NCI-H510A (cell line): ENCODE measurements at regions not wholly inside any gene's neighbourhood (a gene's known extent, or its start where the extent isn't known, plus 50 kb on each side); places are given as distances from the start of the nearest gene placed in this dataset.
"Not testable (repeated sequence)": the region's sequence is repeated elsewhere in the genome, so short reads cannot be mapped to it uniquely, and the experiment has no call there.

Experiments
- DNase-seq: peaks from one replicate; lab custom pipeline; 2025; lab: John Stamatoyannopoulos, UW

GRCh38 chr18:54662986-54663385, 71.9 kb downstream of the DYNAP start:
- DNase-seq = no peak

GRCh38 chr18:54669701-54670100, 78.7 kb downstream of the DYNAP start:
- not testable (repeated sequence) for DNase-seq

GRCh38 chr18:54671291-54671881, 80.3 kb downstream of the DYNAP start:
- no peak for DNase-seq

- DNase-seq = no peak
Observed at GRCh38 chr18:54672109-54672508, 81.1 kb downstream of the DYNAP start.

- DNase-seq = no peak
Observed at GRCh38 chr18:54672846-54673475, 81.9 kb downstream of the DYNAP start.

GRCh38 chr18:54673936-54674335, 82.9 kb downstream of the DYNAP start:
- DNase-seq = no peak

GRCh38 chr18:54675076-54675475, 84.0 kb downstream of the DYNAP start:
- DNase-seq = no peak

- DNase-seq = peak; percentile 12
Observed at GRCh38 chr18:54679318-54680149, 88.5 kb downstream of the DYNAP start.

GRCh38 chr18:54684784-54685183, 93.7 kb downstream of the DYNAP start:
- DNase-seq = no peak

- DNase-seq = no peak
Observed at GRCh38 chr18:54689319-54689718, 98.3 kb downstream of the DYNAP start.

- no peak for DNase-seq
Observed at GRCh38 chr18:54690198-54690597, 99.2 kb downstream of the DYNAP start.

GRCh38 chr18:54692463-54692862, 101.4 kb downstream of the DYNAP start:
- DNase-seq = no peak

- DNase-seq = no peak
Observed at GRCh38 chr18:54696616-54697293, 105.7 kb downstream of the DYNAP start.

- no peak for DNase-seq
Observed at GRCh38 chr18:54700580-54700979, 109.5 kb downstream of the DYNAP start.

- no peak for DNase-seq
Observed at GRCh38 chr18:54702686-54703085, 111.6 kb downstream of the DYNAP start.

- no peak for DNase-seq
Observed at GRCh38 chr18:54710074-54710899, 118.0 kb upstream of the RAB27B start.

GRCh38 chr18:54710900-54711281, 117.4 kb upstream of the RAB27B start:
- DNase-seq = no peak

GRCh38 chr18:54712306-54712705, 116.0 kb upstream of the RAB27B start:
- DNase-seq = no peak

GRCh38 chr18:54712758-54713157, 115.5 kb upstream of the RAB27B start:
- no peak for DNase-seq

- no peak for DNase-seq
Observed at GRCh38 chr18:54713386-54713785, 114.9 kb upstream of the RAB27B start.

GRCh38 chr18:54714851-54715250, 113.4 kb upstream of the RAB27B start:
- no peak for DNase-seq

- no peak for DNase-seq
Observed at GRCh38 chr18:54716586-54716985, 111.7 kb upstream of the RAB27B start.
